Calu3 (cell line): ENCODE measurements at regions not wholly inside any gene's neighbourhood (a gene's known extent, or its start where the extent isn't known, plus 50 kb on each side); places are given as distances from the start of the nearest gene placed in this dataset.

ENCODE experiments used
- BruUV-seq: library from RNA; stranded (reverse); fragments of 400-500 nt; replicated peaks from 2 replicates; lab custom pipeline; 2021; lab: Mats Ljungman, UMichigan
- CTCF ChIA-PET: fragments of 300-600 bp; sonication (Branson Sonifier 250); formaldehyde crosslinking; loops from one replicate; lab custom pipeline; 2022; ENCODE audit warnings: antibody characterized with exemption; lab: Charles Lee
- DNase-seq: peaks from one replicate; pipeline ENCODE4 v3.0.0; 2022
- H3K27ac Mint-ChIP-seq: one replicate; pipeline ENCODE4 v1.8.0; 2022; ENCODE audit warnings: mixed read lengths; ENCODE audit not compliant: unreplicated experiment
- H3K27me3 Mint-ChIP-seq: one replicate; pipeline ENCODE4 v1.8.0; 2022; ENCODE audit warnings: mixed read lengths; ENCODE audit not compliant: unreplicated experiment
- H3K36me3 Mint-ChIP-seq: one replicate; pipeline ENCODE4 v1.8.0; 2022; ENCODE audit warnings: mild to moderate bottlenecking, moderate library complexity, mixed read lengths; ENCODE audit not compliant: insufficient read depth, unreplicated experiment
- H3K4me1 Mint-ChIP-seq: one replicate; pipeline ENCODE4 v1.8.0; 2022; ENCODE audit warnings: mild to moderate bottlenecking, low read depth, mixed read lengths; ENCODE audit not compliant: unreplicated experiment
- H3K4me3 Mint-ChIP-seq: one replicate; pipeline ENCODE4 v1.8.0; 2022; ENCODE audit warnings: mild to moderate bottlenecking, low read depth, moderate library complexity, mixed read lengths; ENCODE audit not compliant: unreplicated experiment
- H3K9me3 Mint-ChIP-seq: one replicate; pipeline ENCODE4 v1.8.0; 2022; ENCODE audit warnings: low read depth, mixed read lengths; ENCODE audit not compliant: unreplicated experiment
- CTCF ChIP-seq: fragments of 200-600 bp; IDR thresholded peaks from one replicate; pipeline ENCODE4 v1.8.0; 2022; ENCODE audit warnings: antibody characterized with exemption; ENCODE audit not compliant: unreplicated experiment
- intact Hi-C: fragments of 100-400 bp; cut with micrococcal nuclease; formaldehyde crosslinking; loops from one replicate; pipeline ENCODE4 v1.10.0; 2022; ENCODE audit not compliant: unreplicated experiment

- DNase-seq, result no peak
- BruUV-seq, result no TSS peak
- TF ChIP-seq CTCF, result no peak
These were observed 581.5 kb downstream of the MMUT start for GRCh38 chr6:48881551-48881950.

GRCh38 chr6:48869595-48869994 is 593.5 kb downstream of the MMUT start:
- intact Hi-C loops, result no loop called here
- Mint-ChIP-seq H3K27ac (no peak overlapping the region), H3K4me1 (no peaks in the 10 kb centered on the region), H3K27me3 (no peaks in the 10 kb centered on the region), H3K36me3 (no peaks in the 10 kb centered on the region), H3K4me3 (no peak overlapping the region), H3K9me3 (peaks cover 5% of the 10 kb centered on the region)
- DNase-seq, result no peak
- TF ChIP-seq CTCF, result no peak
- no TSS peak for BruUV-seq
- CTCF ChIA-PET, result no interaction called here

More at GRCh38 chr6:48881551-48881950, 581.5 kb downstream of the MMUT start:
- CTCF ChIA-PET, result no interaction called here
- H3K36me3 Mint-ChIP-seq, result no peaks in the 10 kb centered on the region
- intact Hi-C loops, result no loop called here
- no peak overlapping the region for H3K4me3 Mint-ChIP-seq
- peaks cover 9% of the 10 kb centered on the region for H3K4me1 Mint-ChIP-seq
- H3K27ac Mint-ChIP-seq, result no peak overlapping the region
- H3K9me3 Mint-ChIP-seq, result no peaks in the 10 kb centered on the region
- H3K27me3 Mint-ChIP-seq, result no peaks in the 10 kb centered on the region

- CTCF ChIA-PET, result interaction anchor here (0.6 kb wide), 1 partner anchor 480 kb away, joined by 6 read pairs; no protein-coding TSS in a partner anchor
- H3K4me1 Mint-ChIP-seq, result no peaks in the 10 kb centered on the region
- H3K9me3 Mint-ChIP-seq, result no peaks in the 10 kb centered on the region
- H3K4me3 Mint-ChIP-seq, result no peak overlapping the region
- TF ChIP-seq CTCF, result no peak
- H3K27ac Mint-ChIP-seq, result no peak overlapping the region
- BruUV-seq, result no TSS peak
- DNase-seq, result no peak
- no peaks in the 10 kb centered on the region for H3K27me3 Mint-ChIP-seq
- no peaks in the 10 kb centered on the region for H3K36me3 Mint-ChIP-seq
- intact Hi-C loops, result no loop called here
These were observed 596.4 kb downstream of the MMUT start for GRCh38 chr6:48866682-48867081.

- no peak for DNase-seq
- no TSS peak for BruUV-seq
- no peaks in the 10 kb centered on the region for H3K27me3 Mint-ChIP-seq
- H3K4me3 Mint-ChIP-seq, result no peak overlapping the region
- no peaks in the 10 kb centered on the region for H3K4me1 Mint-ChIP-seq
- no peaks in the 10 kb centered on the region for H3K9me3 Mint-ChIP-seq
- no peak for TF ChIP-seq CTCF
- H3K36me3 Mint-ChIP-seq, result no peaks in the 10 kb centered on the region
- intact Hi-C loops, result no loop called here
- CTCF ChIA-PET, result no interaction called here
- no peak overlapping the region for H3K27ac Mint-ChIP-seq
These were observed 602.9 kb downstream of the MMUT start for GRCh38 chr6:48860175-48860574.
